ENCODE measurements at regions not wholly inside any gene's neighbourhood (a gene's known extent, or its start where the extent isn't known, plus 50 kb on each side); places are given as distances from the start of the nearest gene placed in this dataset.

DNA sequence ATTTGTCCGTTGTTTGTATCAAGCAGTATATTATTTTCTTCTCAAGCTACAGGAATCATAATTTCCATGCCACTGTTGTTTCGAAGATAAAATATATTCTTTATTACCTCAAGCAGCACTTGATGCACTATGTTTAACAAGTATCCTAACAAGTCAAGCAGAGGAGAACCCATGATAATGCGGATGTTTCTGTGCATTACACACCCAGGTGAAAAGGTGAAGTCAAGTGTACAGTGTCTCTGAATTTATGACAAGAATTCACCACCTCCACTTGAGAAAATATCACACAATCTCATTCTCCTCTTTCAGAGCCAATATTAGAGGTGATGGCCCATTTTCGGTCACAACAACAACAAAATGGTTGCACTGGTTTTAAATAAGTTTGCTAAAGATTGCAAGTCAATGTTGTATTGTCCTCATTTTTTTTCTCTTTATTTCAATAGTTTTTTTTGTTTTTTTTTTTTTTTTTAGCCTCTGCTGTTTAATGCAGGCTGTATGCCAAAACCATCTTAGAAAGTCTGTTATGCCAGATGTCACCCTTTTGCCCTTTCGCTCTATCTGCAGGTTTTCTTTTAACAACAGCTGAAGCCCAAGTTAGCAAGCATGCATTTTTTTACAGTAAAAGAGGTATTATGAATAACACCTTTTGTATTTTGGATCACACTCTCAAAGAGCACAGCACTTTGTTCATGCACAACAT lies 568.7 kb upstream of the LRRN3 start:
- intact Hi-C loops (cut with micrococcal nuclease) = no loop called here
- Mint-ChIP-seq H3K36me3 (ENCODE audit: low read depth) (no peaks in the 10 kb centered on the region), H3K4me3 (no peak overlapping the region), H3K27me3 (no peaks in the 10 kb centered on the region), H3K27ac (no peak overlapping the region), H3K9me3 (no peaks in the 10 kb centered on the region), H3K4me1 (no peaks in the 10 kb centered on the region)
- no peak for ATAC-seq (ENCODE audit: low read depth)
- ChIA-PET POLR2A (no interaction called here), CTCF (no interaction called here)
- DNase-seq = no peak
- no peak for TF ChIP-seq CTCF (IDR thresholded peaks at IDR 0.05)

GRCh38 chr7:110522761-110523200 lies 568.1 kb upstream of the LRRN3 start:
- CTCF ChIA-PET = no interaction called here
- no peak for ATAC-seq (ENCODE audit: low read depth)
- DNase-seq = no peak
- no peaks in the 10 kb centered on the region for H3K9me3 Mint-ChIP-seq
- TF ChIP-seq CTCF (IDR thresholded peaks at IDR 0.05) = no peak
- H3K27ac Mint-ChIP-seq = no peak overlapping the region
- POLR2A ChIA-PET = no interaction called here
- no peak overlapping the region for H3K4me3 Mint-ChIP-seq
- no peaks in the 10 kb centered on the region for H3K27me3 Mint-ChIP-seq
- no peaks in the 10 kb centered on the region for H3K4me1 Mint-ChIP-seq
- intact Hi-C loops (cut with micrococcal nuclease) = no loop called here
- no peaks in the 10 kb centered on the region for H3K36me3 Mint-ChIP-seq (ENCODE audit: low read depth)

DNA sequence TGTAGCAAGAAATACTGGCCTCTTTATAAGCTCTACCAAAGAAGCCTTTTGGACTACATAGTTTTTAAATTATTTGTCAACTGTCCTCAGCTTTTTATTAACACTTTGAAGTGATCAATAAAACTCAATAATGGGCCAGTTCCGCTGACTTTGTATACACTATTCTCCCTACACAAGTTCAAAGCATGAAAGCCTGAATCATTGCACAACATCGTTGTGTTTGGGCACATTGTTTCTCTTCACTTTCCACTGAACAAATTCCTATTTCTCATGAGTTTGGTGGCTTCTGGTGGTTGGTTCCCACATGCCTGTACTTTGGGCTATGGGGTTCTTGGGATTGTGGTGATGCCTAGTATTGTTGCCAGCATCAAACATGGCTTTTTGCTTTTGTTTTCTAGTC lies 561.8 kb upstream of the LRRN3 start:
- TF ChIP-seq CTCF (IDR thresholded peaks at IDR 0.05) = no peak
- DNase-seq (no peak), ATAC-seq (ENCODE audit: low read depth) (no peak)
- H3K27ac Mint-ChIP-seq = no peak overlapping the region
- no peaks in the 10 kb centered on the region for H3K4me1 Mint-ChIP-seq
- CTCF ChIA-PET = no interaction called here
- no peak overlapping the region for H3K4me3 Mint-ChIP-seq
- H3K27me3 Mint-ChIP-seq = no peaks in the 10 kb centered on the region
- intact Hi-C loops (cut with micrococcal nuclease) = no loop called here
- H3K36me3 Mint-ChIP-seq (ENCODE audit: low read depth) = no peaks in the 10 kb centered on the region
- H3K9me3 Mint-ChIP-seq = no peaks in the 10 kb centered on the region
- POLR2A ChIA-PET = no interaction called here

GRCh38 chr7:110531186-110531585 lies 559.7 kb upstream of the LRRN3 start:
- ChIA-PET POLR2A (no interaction called here), CTCF (no interaction called here)
- ATAC-seq (ENCODE audit: low read depth) (no peak), DNase-seq (no peak)
- no peaks in the 10 kb centered on the region for H3K4me1 Mint-ChIP-seq
- no peaks in the 10 kb centered on the region for H3K27me3 Mint-ChIP-seq
- H3K4me3 Mint-ChIP-seq = no peak overlapping the region
- no peaks in the 10 kb centered on the region for H3K36me3 Mint-ChIP-seq (ENCODE audit: low read depth)
- intact Hi-C loops (cut with micrococcal nuclease) = no loop called here
- no peak for TF ChIP-seq CTCF (IDR thresholded peaks at IDR 0.05)
- no peaks in the 10 kb centered on the region for H3K9me3 Mint-ChIP-seq
- no peak overlapping the region for H3K27ac Mint-ChIP-seq

DNA sequence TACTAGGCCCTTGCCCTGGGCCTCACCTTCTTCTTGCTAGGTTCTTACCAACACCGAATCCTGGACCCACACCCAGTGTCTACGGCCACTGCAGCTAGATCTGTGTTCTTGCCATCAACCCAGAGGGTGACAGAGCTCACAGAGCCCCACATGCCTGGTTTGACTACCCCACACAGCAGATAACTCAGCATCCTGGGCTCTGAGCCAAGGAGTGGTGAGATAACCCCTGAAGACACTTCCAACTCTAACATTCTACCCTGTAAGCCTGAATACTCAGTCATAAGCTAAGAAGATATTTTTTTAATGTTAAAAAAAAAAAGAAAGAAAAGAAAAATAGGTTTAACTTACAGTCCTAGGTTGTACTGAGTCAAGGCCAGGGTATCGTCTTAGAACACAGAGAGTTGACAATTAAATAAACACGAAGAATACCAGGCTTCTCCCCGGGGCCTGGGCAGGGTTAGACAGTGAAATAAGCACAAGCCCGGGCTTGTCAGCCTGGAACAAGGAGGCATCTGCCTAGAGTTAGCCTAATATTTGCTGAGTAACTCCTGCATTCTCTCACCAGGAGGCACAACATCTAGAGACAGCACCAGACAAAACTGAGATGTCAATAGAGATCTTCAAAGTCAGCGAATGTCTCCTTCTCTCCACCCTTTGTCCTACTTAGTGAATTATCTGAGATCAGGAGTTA lies 556.5 kb upstream of the LRRN3 start:
- intact Hi-C loops (cut with micrococcal nuclease) = no loop called here
- Mint-ChIP-seq H3K27me3 (no peaks in the 10 kb centered on the region), H3K27ac (no peak overlapping the region), H3K4me3 (no peak overlapping the region), H3K9me3 (no peaks in the 10 kb centered on the region), H3K36me3 (ENCODE audit: low read depth) (no peaks in the 10 kb centered on the region), H3K4me1 (no peaks in the 10 kb centered on the region)
- no peak for TF ChIP-seq CTCF (IDR thresholded peaks at IDR 0.05)
- POLR2A ChIA-PET = no interaction called here
- CTCF ChIA-PET = no interaction called here
- DNase-seq = no peak
- ATAC-seq (ENCODE audit: low read depth) = no peak
